Endothelial cell (in vitro differentiated cells): ENCODE measurements at regions not wholly inside any gene's neighbourhood (a gene's known extent, or its start where the extent isn't known, plus 50 kb on each side); places are given as distances from the start of the nearest gene placed in this dataset.

ENCODE experiments used
- DNase-seq: peaks from one replicate; pipeline ENCODE4 v3.0.0; 2021; ENCODE audit warnings: low spot score
- H3K27ac Mint-ChIP-seq: one replicate; pipeline ENCODE4 v1.8.0; 2021; ENCODE audit warnings: mixed read lengths, inconsistent platforms; ENCODE audit not compliant: unreplicated experiment
- H3K27me3 Mint-ChIP-seq: one replicate; pipeline ENCODE4 v1.8.0; 2021; ENCODE audit warnings: mild to moderate bottlenecking, moderate library complexity, mixed read lengths, inconsistent platforms; ENCODE audit not compliant: unreplicated experiment
- H3K36me3 Mint-ChIP-seq: one replicate; pipeline ENCODE4 v1.8.0; 2021; ENCODE audit warnings: mild to moderate bottlenecking, low read depth, mixed read lengths, inconsistent platforms; ENCODE audit not compliant: unreplicated experiment
- H3K4me1 Mint-ChIP-seq: one replicate; pipeline ENCODE4 v1.8.0; 2021; ENCODE audit warnings: mild to moderate bottlenecking, mixed read lengths, inconsistent platforms; ENCODE audit not compliant: unreplicated experiment
- H3K4me3 Mint-ChIP-seq: one replicate; pipeline ENCODE4 v1.8.0; 2021; ENCODE audit warnings: mild to moderate bottlenecking, mixed read lengths, inconsistent platforms; ENCODE audit not compliant: unreplicated experiment
- H3K9me3 Mint-ChIP-seq: one replicate; pipeline ENCODE4 v1.8.0; 2021; ENCODE audit warnings: mixed read lengths, inconsistent platforms; ENCODE audit not compliant: unreplicated experiment
- TF ChIP-seq, protein P1 (sequence below): fragments of 200-600 bp; sonication (generic); IDR thresholded peaks from one replicate; pipeline ENCODE4 v1.5.0; 2021; ENCODE audit warnings: antibody characterized with exemption; ENCODE audit not compliant: unreplicated experiment

DNA sequence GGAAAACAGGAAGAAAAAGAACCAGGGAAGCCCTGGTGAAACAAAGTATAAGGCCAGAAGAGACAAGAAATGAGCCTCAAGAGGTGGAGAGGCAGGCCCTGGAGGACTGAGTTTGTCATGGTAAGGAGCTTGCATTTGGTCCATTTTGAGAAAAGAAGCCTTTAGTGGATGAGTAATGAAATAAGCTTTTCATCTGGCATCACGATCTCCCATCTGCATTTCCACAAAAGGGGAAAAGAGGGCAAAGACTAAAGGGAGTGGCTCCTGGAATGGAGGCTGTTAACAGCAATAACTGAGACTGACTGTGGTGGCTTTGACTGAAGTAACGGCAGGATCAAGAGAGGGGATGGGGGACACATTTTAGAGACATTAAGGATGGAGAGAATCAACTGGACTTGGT is 148.8 kb upstream of the NBEA start:
- peaks cover 5% of the 10 kb centered on the region for H3K9me3 Mint-ChIP-seq
- H3K36me3 Mint-ChIP-seq: no peaks in the 10 kb centered on the region
- no peak for DNase-seq
- H3K27me3 Mint-ChIP-seq: peaks cover 5% of the 10 kb centered on the region
- no peak overlapping the region for H3K27ac Mint-ChIP-seq
- H3K4me1 Mint-ChIP-seq: no peaks in the 10 kb centered on the region
- no peak overlapping the region for H3K4me3 Mint-ChIP-seq
- TF ChIP-seq, protein P1, sequence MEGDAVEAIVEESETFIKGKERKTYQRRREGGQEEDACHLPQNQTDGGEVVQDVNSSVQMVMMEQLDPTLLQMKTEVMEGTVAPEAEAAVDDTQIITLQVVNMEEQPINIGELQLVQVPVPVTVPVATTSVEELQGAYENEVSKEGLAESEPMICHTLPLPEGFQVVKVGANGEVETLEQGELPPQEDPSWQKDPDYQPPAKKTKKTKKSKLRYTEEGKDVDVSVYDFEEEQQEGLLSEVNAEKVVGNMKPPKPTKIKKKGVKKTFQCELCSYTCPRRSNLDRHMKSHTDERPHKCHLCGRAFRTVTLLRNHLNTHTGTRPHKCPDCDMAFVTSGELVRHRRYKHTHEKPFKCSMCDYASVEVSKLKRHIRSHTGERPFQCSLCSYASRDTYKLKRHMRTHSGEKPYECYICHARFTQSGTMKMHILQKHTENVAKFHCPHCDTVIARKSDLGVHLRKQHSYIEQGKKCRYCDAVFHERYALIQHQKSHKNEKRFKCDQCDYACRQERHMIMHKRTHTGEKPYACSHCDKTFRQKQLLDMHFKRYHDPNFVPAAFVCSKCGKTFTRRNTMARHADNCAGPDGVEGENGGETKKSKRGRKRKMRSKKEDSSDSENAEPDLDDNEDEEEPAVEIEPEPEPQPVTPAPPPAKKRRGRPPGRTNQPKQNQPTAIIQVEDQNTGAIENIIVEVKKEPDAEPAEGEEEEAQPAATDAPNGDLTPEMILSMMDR: no peak

DNA sequence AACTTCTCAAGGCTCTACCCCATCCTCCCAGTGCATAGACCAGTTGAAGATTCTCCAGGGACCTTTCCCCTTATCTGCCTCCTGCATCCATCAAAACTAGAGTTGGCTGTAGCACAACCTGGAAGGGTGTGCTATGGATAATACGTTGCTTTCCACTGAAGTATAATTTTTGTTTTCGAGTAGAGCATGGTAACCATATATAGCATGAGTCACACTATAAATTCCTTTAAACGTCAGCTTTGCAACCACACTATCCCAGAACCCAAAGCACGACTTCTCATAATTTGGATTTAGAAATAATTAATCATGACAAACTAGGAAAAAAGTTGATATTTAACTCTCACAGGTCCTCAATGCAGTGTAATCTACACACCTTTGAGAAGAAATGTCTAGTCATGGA is 138.3 kb upstream of the NBEA start:
- Mint-ChIP-seq H3K36me3 (no peaks in the 10 kb centered on the region), H3K27ac (no peak overlapping the region), H3K4me1 (no peaks in the 10 kb centered on the region), H3K27me3 (no peaks in the 10 kb centered on the region), H3K4me3 (no peak overlapping the region), H3K9me3 (no peaks in the 10 kb centered on the region)
- DNase-seq: no peak
- TF ChIP-seq, protein P1: no peak

DNA sequence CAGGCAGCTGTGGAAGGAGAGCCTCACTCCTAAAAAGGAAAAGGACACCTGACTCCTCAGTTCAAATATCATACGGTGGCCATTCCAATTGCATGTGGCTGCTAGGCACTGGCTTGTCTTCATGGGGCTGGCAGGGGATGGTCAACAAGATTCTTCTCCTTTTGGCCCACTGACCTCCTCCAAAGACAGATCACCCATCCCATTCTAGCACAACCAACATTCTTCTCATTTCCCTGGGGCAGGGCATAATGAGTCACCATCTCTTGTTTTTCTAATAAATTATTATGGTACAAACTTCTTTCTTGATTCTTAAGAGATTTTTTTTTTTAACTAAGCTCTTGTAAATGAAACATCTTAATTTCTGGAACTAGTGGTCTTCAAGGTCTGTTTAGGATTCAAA is 136.7 kb upstream of the NBEA start:
- H3K4me1 Mint-ChIP-seq: no peaks in the 10 kb centered on the region
- no peak overlapping the region for H3K27ac Mint-ChIP-seq
- no peak overlapping the region for H3K4me3 Mint-ChIP-seq
- no peaks in the 10 kb centered on the region for H3K27me3 Mint-ChIP-seq
- H3K9me3 Mint-ChIP-seq: no peaks in the 10 kb centered on the region
- H3K36me3 Mint-ChIP-seq: no peaks in the 10 kb centered on the region
- DNase-seq: no peak
- TF ChIP-seq, protein P1: no peak

DNA sequence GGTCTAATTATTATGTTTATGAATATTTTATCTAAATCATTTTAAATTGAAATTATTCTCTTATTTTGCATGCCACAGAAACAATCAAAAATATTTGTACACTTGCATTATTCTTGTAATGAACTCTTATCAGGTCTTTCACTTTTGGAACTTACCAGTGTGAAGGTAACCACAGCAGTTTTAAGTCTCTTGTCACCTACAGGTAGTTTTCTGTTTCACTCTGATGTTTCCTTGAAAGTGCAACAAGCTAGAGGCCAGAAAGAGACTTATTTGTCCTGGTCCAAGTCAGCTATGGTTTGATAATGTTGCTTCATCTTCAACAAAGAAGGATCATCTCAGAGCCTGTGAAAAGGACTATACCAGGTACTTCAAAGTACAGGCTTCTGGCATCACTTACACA is 133.4 kb upstream of the NBEA start:
- no peak for DNase-seq
- H3K4me1 Mint-ChIP-seq: no peaks in the 10 kb centered on the region
- H3K27ac Mint-ChIP-seq: no peak overlapping the region
- H3K9me3 Mint-ChIP-seq: no peaks in the 10 kb centered on the region
- TF ChIP-seq, protein P1: no peak
- H3K27me3 Mint-ChIP-seq: no peaks in the 10 kb centered on the region
- H3K36me3 Mint-ChIP-seq: no peaks in the 10 kb centered on the region
- no peak overlapping the region for H3K4me3 Mint-ChIP-seq

DNA sequence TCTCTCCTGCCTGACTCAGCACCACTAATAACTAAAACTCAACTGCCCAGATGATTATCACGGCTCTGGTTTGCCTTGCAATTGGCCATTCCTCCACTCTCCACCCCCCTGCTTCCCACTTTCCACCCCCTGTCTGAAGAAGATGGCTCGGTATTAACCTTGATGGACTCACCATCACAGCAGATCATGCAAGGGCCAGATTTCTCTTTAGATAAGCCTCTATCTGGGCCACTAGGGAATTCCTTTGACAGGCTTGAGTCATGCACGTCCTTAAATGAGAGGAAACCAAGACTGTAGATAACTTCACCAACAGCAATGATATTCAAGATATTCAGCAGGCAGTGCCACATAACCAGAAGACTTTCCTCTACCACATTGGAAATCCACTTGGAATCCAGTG is 131.1 kb upstream of the NBEA start:
- Mint-ChIP-seq H3K36me3 (no peaks in the 10 kb centered on the region), H3K4me3 (no peak overlapping the region), H3K27ac (no peak overlapping the region), H3K27me3 (no peaks in the 10 kb centered on the region), H3K9me3 (no peaks in the 10 kb centered on the region), H3K4me1 (peaks cover 3% of the 10 kb centered on the region)
- no peak for DNase-seq
- TF ChIP-seq, protein P1: no peak
